ENCODE measurements at regions not wholly inside any gene's neighbourhood (a gene's known extent, or its start where the extent isn't known, plus 50 kb on each side); places are given as distances from the start of the nearest gene placed in this dataset.

GRCh38 chr3:127458696-127459604, 131.6 kb downstream of the TPRA1 start:
- peak in 1 of 2 donors; percentile 29 for DNase-seq (ENCODE audit: low read depth in 2 of 2)

DNA sequence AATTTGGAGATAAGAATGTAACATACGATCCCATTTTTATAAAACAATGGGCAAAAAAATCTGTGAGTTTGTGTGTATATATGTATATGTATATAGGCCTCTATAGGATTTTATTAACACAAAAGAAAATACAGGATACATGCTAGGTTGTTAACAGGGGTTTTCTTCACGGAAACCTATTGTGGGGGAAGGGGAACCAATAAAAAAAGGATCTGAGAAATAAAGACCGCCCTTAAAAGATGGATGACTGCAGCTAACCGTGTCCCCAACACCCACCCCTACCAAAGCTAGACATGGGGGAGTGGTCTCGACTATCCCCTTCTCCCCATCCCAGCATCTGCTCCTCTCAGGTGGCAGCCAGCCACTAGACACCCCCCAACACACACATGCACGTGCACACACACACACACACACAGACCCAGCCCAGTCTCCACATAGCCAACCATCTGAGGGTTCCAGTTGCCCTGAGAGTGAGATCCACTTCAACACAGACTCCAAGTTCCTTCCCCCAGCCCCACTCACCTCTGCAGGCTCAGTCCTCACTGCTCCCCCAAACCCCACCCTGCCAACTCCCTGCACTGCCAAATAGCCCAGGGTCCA, 132.9 kb downstream of the TPRA1 start:
- no peak for DNase-seq (ENCODE audit: low read depth in 2 of 2)

- peak; percentile 25 to 59 for DNase-seq (ENCODE audit: low read depth in 2 of 2)
Observed at GRCh38 chr3:127457094-127457475, 133.4 kb downstream of the TPRA1 start.

- peak; percentile 46 to 74 for DNase-seq (ENCODE audit: low read depth in 2 of 2)
Observed at GRCh38 chr3:127456471-127457093, 134.0 kb downstream of the TPRA1 start.

GRCh38 chr3:127455541-127456450, 134.7 kb downstream of the TPRA1 start:
- DNase-seq (ENCODE audit: low read depth in 2 of 2), result peak; percentile 61 to 73

DNA sequence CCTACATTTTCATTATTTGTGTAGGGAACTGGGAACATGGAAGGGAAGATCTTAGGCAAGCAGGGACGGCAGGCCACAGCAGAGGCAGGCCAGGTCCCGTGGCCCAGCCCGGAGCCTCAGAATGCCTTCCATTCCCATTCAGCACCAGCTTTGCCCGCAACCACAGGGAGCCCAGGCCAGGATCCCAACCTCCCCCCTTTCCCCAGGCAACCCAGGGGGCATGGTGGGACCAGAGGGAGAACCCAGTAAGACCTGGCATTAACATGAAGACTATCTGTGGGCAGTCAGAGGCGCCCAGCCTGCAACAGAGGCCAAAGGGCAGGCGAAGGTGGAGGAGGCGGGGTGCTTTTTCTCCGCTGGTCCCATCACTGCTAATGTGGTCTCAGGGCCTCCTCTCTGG, 135.6 kb downstream of the TPRA1 start:
- DNase-seq (ENCODE audit: low read depth in 2 of 2), result no peak

DNA sequence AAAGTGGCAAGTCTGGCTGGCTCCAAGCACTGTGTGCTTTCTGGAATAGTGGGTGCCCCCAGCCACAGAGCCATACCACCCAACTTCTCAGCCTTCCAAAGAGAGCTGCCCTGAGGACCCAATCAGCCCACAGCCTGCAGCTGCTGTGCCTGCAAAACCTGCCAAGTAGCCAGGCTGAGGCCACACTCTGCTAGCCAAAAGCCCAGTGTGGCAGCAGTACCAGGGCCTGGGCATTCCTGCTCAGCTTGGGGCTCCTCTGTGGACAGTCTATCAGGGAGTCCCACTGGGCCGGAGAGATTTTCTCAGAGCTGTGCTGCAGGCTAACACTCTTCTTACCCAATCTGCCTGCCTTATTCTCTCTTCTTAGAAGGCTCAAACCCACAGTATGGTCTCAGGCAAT, 136.5 kb downstream of the TPRA1 start:
- no peak for DNase-seq (ENCODE audit: low read depth in 2 of 2)

DNA sequence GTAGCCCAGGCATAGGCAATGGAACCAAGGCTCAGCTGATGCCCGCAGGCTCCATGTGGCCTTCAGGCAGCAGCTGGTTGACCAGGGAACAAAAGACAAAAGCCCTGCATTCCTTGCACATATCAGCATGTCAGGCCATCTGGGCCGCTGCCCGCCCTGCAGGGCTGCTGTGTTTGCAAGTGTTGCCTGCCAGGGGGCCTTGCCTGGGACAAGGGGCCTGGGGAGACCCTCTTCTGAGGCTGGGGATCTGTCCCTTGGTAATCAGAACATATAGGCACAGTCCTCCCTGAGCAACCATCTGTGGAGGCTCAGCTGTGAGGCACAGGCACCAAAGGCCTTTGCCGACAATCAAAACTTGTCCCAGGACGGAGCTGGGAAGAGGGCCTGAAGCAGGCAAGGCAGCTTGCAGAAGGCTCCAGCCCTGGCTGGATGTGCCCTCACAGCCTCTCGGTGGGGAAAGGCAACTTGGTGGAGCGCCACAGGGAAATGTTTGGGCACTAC, 138.2 kb downstream of the TPRA1 start:
- DNase-seq (ENCODE audit: low read depth in 2 of 2), result no peak

GRCh38 chr3:127451321-127451720, 139.2 kb downstream of the TPRA1 start:
- DNase-seq (ENCODE audit: low read depth in 2 of 2), result no peak

- DNase-seq (ENCODE audit: low read depth in 2 of 2), result no peak
Observed at GRCh38 chr3:127450331-127450730, 140.2 kb downstream of the TPRA1 start.

GRCh38 chr3:127449486-127450212, 140.9 kb downstream of the TPRA1 start:
- DNase-seq (ENCODE audit: low read depth in 2 of 2), result no peak

DNA sequence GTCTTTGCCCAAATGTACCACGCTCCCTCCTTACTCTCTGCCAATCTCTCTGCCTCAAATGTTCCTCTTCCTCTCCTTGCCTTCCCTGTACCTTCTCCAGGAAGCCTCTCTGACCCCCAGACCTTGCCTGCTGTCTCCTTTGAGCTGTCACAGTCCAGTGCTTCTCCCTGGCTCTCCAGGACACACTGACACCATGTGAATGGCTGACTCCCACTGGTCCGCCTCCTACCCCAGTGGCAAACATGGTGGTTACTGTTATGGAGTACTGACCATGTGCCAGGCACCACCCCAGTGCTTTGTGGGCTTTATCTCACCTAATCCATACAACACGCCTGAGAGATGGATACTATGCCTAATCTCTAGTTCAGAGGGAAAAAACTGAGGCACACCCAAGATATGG, 141.9 kb downstream of the TPRA1 start:
- no peak for DNase-seq (ENCODE audit: low read depth in 2 of 2)

- DNase-seq (ENCODE audit: low read depth in 2 of 2), result no peak
Observed at GRCh38 chr3:127448161-127448561, 142.4 kb downstream of the TPRA1 start.

DNA sequence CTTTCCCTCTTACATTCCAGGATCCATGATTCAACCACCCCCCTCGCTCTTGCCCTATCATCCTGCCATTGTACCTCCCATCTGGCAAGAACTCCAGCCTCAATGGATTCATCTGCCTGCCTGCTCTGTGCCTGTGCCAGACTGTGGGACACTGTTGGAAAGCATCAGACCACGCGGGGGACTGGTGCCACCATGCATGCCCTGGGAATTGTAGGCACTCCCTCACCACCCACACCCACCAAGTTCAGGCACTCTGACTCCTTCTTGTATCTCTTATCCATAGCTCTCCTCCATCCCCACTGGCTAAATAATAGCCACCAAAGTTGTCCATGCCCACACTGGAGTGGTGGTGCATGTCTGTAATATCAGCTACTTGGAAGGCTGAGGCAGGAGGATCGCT, 143.8 kb downstream of the TPRA1 start:
- DNase-seq (ENCODE audit: low read depth in 2 of 2), result no peak

- no peak for DNase-seq (ENCODE audit: low read depth in 2 of 2)
Observed at GRCh38 chr3:127445581-127446343, 144.8 kb downstream of the TPRA1 start.

- no peak for DNase-seq (ENCODE audit: low read depth in 2 of 2)
Observed at GRCh38 chr3:127444761-127445160, 145.8 kb downstream of the TPRA1 start.

GRCh38 chr3:127443581-127444375, 146.8 kb downstream of the TPRA1 start:
- no peak for DNase-seq (ENCODE audit: low read depth in 2 of 2)

DNA sequence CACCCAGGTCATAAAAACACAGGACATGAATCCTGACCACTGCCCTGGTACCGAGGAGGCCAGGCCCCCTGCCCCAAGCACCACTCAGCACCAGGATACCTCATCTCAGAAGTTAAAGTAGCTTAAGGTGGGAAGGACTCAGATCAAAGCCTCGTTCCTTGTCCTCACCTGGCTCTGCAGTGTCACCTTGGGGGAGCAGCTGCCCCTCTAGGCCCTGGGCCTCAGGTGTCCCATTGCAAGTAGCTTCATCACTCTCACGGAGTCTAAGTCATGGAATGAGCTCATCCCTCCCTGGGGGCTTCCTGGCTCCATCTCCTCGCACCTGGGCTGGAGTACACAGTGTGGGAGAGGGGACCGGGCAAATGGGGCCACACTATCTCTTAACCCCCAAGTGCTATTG, 148.0 kb downstream of the TPRA1 start:
- no peak for DNase-seq (ENCODE audit: low read depth in 2 of 2)

GRCh38 chr3:127441764-127442163, 148.8 kb downstream of the TPRA1 start:
- no peak for DNase-seq (ENCODE audit: low read depth in 2 of 2)
